ENCODE measurements at regions not wholly inside any gene's neighbourhood (a gene's known extent, or its start where the extent isn't known, plus 50 kb on each side); places are given as distances from the start of the nearest gene placed in this dataset.

DNA sequence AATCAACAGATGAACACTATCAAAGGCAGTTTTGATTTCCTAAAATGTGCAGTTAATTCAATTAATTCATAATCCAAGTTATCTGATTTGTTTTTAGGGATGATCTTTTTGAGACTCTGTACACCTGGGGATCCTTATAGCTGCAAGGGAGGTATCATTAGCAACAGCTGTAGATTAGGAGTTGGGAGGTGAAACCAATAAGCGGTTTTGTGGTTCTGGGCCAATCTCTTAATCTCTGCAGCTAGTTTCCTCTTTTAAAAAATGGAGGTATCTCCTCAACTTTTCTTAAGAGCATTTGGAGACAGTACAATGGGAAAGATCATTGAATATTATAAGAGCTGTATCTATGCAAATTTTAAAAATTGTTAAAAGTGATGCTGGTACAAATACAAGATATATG lies 126.0 kb downstream of the MC4R start (continued):
- TF ChIP-seq NANOG (IDR thresholded peaks at IDR 0.05; ENCODE audit: insufficient read depth, low read depth, low read length, poor library complexity, severe bottlenecking): no peak

Measured in H1 (cell line).